Stimulated activated CD4-positive, alpha-beta T cell treated with anti-CD3 and anti-CD28 coated beads, Interleukin-12 subunit alpha, Interleukin-12 subunit beta, amount 100 ng/mL, for 4 hours (primary cell): ENCODE measurements at regions not wholly inside any gene's neighbourhood (a gene's known extent, or its start where the extent isn't known, plus 50 kb on each side); places are given as distances from the start of the nearest gene placed in this dataset.

ENCODE experiments used
- DNase-seq: peaks from one replicate; pipeline ENCODE4 v3.0.0-alpha.2; 2020

- DNase-seq, result no peak
Measured at GRCh38 chr17:77769215-77769614, 189.3 kb upstream of the TNRC6C start.

DNA sequence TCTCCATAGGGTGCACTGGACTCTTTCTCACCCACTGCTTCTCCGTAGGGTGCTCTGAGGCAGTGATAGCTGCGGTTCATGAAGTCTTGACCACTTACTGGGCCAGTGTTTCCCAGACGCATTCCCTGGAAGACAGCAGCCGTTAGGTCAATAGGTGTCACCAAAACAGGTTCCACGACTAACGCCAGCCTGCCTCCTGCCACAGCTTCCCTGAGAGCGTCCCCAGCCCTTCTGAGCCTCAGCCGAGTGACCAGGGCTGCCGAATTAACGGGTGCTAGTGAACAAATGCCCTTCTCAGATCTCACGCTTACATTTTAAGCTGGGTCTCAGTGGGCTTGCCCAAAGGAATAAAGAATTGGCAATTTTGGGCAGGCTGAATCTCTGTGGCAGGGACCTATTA, 188.7 kb upstream of the TNRC6C start:
- no peak for DNase-seq

DNA sequence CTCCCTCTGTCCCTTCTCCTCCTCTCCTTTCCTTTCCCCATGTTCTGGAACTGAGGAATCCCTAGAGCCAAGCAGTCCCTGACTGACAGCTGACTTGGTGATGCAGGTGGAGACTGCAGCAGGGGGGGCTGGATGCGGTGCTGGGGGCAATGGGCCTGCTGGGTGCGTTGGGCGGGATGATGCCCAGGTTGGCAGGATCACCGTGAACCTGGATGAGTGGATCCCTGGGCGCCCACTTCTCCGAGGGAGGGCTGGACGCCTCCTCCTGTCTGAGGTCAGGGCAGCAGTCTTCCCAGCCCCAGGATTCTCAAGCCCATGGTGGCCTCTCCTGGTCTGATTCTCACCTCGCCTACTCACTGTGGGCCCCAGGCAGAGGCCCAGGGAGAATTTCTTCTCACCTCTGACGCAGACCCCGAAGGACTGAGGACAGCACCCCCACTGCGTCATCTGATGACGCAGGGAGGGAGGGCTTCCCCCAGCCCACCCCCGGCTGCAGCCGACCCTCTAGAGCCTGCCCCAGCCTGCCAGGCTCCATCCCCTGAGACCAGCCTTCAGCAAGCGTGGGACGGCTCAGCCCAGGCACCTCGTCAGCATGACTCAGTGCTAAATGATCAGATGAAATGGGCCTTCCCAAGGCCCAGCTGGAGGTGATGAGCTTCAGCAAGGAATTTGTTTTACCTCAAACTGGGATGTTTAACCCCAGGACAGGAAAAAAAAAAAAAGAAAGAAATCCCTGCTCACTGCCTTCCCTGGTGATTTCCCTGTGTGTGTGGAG, 188.0 kb upstream of the TNRC6C start:
- no peak for DNase-seq

DNA sequence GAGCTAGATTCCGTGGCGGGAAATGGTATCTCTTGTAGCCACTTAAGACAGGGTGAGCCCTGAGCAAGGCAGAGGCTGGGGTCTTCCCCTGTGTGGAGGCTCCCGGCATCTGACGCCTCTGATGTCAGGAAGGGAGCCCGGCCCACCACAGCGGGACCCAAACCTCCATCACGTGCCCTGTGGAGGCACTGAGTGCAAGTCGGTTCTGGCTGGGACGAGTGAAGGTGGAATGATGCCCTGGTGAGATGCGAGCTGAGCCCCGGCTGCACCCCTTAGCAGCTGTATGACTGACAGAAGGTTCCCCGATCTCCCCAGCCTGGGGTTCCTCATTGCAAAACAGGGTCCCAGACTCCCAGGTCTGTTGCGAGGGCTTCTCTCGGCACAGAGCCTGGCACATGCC, 187.4 kb upstream of the TNRC6C start:
- no peak for DNase-seq

DNA sequence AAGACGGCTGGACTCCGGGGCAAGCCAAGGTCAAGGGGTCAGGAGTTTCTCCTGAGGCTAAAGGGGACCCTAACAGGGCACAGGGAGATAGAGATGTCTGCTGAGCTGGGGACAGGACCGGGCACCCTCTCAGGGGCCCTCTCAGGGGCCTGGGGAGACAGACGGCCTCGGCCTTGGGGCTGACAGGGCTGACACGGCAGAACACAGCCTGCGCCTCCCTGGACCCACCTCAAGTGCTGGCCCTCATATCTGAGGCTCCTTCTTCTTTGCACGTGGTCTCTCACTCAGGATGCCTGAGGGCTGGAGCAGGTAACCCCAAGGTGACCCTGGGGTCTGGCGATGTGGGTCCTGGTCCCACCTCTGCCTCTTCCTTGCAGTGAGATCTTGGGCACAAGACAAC, 186.9 kb upstream of the TNRC6C start:
- no peak for DNase-seq

- DNase-seq, result no peak
Measured at GRCh38 chr17:77771998-77772397, 186.5 kb upstream of the TNRC6C start.

DNA sequence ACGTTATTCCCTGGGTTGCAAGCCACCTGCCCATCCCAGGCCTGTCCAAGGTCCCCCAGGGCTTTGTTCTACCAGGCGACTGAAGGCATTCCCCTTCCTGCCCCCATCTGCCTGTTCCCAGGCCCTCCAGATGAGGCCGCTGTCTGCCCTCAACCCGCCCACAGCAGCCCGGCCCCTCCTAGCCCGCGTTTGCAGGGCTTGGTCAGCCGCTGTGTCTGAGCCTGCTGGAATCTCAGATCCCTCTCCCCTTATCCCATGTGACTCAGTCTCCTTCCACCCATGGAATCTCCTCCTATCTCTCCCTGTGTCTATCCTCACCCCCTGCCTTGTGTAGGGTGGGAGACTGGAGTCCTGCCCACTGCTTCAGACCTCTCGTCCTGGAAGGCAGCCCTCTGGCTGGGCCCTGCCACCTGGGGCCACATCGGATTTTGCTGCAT, 186.0 kb upstream of the TNRC6C start:
- peak; percentile 60 for DNase-seq

- no peak for DNase-seq
Measured at GRCh38 chr17:77772899-77773358, 185.6 kb upstream of the TNRC6C start.

GRCh38 chr17:77774182-77774581, 184.3 kb upstream of the TNRC6C start:
- no peak for DNase-seq

- DNase-seq, result no peak
Measured at GRCh38 chr17:77778636-77779489, 179.6 kb upstream of the TNRC6C start.

- DNase-seq, result no peak
Measured at GRCh38 chr17:77779711-77780539, 178.6 kb upstream of the TNRC6C start.

DNA sequence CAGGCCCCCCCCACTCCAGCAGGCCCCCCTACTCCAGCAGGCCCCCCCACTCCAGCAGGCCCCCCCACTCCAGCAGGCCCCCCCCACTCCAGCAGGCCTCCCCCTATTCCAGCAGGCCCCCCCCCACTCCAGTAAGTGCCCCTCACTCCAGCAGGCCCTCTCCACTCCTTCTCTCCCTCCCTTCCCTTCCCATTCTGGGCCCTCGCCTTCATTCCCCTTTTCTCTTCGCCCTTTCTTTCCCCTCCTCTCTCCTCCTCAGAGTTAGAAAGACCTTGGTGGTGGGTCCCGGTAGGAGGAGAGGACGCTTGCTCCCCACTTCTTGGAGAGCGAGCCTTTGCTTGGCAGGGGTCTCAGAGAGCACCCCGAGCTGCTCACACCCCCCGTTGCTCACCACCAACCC, 177.0 kb upstream of the TNRC6C start:
- DNase-seq, result no peak

DNA sequence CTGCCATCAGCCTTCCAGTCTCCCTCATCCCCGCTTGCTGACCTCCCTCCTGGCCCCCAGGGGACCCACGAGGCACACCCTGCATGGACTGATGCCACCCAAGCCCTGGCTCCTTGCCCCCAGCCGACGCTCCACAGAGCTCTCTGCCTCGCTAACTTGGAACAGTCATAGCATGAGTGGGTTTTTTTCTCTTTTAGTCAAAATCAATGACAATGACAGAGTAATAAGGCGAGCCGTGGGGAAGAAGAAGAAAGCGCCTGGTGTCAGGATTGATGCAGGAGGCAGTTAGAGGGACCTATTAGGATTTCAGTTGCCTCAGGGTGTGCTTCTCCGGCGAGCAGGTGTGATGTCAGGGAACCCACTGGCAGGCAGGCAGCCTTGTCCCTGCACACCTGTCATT, 176.3 kb upstream of the TNRC6C start:
- DNase-seq, result no peak

DNA sequence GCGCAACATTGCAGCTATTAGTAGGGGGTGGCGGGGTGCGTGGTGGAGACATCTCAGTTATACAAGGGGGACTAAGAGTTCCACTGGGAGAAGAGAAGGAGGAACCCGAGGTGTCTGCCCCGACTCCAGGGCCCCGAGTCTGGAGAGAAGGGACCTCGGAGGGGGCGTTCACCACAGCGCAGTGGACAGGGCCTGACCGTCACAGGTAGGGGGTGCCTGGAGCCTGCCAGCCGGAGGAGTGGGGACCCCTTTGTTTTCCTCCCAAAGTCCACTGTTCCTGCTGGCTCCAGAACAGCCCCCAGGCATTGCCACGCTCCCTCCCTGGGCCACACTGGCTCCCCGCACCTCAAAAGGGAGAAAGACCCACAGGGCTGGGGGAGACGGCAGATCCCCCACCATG, 175.9 kb upstream of the TNRC6C start:
- DNase-seq, result no peak

DNA sequence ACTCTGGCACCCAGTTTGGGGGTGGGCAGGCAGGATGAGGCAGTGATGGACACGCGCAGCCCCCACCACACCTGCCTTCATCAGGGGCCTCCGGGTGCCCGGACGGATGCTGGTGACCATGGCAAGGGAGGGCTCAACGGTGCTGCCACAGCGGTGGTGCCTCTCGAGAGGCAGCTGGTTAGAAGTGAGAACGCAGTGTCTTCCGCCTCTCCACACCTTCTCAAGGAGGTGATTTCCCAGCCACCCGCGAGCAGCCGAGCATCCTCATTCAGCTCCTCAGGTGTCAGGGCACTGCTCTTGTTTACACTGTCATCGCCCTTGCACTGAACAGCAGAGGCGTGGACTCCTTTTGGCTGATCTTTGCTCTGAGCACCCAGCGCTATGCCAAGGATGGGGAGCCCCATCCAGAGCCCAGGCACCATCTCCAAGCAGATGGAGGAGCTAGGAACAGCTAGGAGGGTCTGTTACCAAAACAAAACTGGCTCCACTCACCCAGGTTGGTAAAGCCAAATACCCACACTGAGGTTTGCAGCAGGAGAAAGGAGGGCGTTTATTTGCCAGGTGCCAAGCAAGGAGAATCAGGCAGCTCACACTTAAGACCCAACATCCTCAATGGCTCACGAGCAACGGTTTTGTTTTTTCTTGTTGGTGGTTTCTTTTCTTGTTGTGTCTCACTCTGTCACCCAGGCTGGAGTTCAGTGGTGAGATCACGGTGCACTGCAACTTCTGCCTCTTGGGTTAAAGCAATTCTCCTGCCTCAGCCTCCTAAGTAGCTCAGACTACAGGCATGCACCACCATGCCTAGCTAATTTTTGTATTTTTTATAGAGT, 174.3 kb upstream of the TNRC6C start:
- peak; percentile 44 for DNase-seq

DNA sequence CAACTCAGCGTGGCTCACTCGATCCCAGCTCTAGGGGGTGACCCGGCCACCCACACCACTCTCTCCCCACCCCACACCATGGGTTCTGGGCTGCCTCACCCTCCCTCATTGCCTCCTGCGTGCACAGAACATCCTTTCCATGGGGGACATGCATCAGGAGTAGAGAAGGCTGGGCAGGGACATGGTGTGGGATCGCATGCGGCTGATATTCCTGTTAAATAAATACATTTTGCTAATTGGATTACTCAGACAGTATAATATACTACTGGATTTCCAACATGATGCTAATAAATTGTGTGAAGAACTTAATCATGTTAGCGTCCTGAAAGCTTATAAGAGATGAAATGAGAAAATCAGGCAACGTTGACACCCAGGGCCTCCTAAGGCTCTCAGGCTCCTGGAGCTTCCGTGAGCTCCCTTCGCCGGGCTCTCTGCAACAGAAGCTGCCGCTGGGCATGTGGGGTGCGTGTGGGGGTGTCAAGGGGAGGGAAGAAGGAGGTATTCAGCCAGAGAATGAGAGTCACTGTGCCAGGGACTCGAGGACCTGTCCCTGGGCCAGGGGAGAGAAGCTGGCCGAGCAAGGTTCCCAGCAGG, 173.1 kb upstream of the TNRC6C start:
- no peak for DNase-seq

DNA sequence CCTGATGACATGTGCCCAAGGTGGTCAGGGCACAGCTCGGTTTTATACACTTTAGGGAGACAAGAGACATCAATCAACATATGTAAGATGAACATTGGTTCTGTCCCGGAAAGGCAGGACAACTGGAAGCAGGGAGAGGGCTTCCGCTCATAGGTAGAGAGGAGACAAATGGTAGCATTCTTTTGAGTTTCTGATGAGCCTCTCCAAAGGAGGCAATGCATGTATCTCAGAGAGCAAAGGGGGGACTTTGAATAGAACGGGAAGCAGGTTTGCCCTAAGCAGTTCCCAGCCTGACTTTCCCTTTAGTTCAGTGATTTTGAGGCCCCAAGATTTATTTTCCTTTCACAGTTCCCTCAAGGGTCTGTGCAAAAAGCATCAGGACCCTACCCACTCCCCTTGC, 172.4 kb upstream of the TNRC6C start:
- DNase-seq, result no peak

DNA sequence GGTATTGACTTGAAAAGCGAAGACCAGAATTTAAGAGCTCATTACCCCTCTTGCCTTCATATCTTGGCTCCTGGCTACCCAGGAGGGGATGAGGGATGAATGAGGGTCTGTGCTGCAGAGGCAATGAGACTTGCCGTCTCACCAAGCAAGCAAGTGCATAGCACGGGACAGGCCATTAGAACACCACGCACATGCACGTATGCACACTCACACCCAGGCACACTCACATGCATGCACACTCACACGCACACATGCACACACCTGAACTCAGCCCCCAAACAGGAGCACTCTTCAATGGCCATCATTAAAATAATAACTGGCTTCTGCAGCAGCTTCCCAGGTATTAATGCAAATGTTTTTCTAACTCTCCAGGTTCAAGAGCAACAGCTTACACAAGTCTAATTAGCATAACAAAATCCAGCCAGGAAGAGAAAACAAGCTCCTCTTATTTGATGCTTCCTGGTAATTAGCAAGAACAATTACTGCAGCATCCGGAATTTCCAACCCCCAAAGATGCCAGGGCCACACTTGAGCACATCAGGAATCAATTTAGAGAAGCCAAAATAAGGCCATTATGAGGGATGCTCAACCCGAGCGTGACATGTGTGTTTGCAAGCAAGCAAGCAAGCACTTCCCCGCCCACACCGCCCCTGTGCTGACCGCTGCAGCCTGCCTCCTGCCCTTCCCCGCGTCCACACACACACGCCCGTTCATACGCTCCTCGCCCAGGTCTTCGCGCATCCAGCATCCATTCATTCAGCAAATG, 171.6 kb upstream of the TNRC6C start:
- no peak for DNase-seq

GRCh38 chr17:77790143-77790829, 168.2 kb upstream of the TNRC6C start:
- DNase-seq, result no peak

- DNase-seq, result no peak
Measured at GRCh38 chr17:77792626-77793025, 165.9 kb upstream of the TNRC6C start.
